ENCODE measurements at regions not wholly inside any gene's neighbourhood (a gene's known extent, or its start where the extent isn't known, plus 50 kb on each side); places are given as distances from the start of the nearest gene placed in this dataset.
"Not testable (repeated sequence)": the region's sequence is repeated elsewhere in the genome, so short reads cannot be mapped to it uniquely, and the experiment has no call there.

DNA sequence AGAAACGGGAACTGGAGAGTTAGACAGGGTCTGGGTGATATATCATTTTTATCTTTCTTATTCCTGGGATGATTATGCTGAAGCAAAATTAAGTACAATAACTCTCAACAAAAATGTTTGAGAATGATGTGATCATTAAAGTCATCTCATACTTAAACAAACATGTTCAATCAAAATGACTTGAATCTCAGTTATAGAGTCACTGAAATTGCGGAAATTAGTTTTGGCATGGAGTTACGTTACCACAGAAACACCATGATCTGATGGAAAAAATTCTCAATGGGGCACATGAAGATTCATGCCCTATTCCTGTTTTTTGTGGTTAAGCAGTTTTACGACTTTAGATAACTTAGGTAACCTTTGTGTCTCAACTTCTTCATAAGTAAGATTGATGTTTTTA, 757.7 kb downstream of the EPHA4 start:
- H3K36me3 ChIP-seq = no peaks in the 10 kb centered on the region
- ATAC-seq (no peak), DNase-seq (no peak)
- no peaks in the 10 kb centered on the region for H3K4me1 ChIP-seq
- H3K4me3 ChIP-seq = no peak overlapping the region
- TF ChIP-seq, protein P1, sequence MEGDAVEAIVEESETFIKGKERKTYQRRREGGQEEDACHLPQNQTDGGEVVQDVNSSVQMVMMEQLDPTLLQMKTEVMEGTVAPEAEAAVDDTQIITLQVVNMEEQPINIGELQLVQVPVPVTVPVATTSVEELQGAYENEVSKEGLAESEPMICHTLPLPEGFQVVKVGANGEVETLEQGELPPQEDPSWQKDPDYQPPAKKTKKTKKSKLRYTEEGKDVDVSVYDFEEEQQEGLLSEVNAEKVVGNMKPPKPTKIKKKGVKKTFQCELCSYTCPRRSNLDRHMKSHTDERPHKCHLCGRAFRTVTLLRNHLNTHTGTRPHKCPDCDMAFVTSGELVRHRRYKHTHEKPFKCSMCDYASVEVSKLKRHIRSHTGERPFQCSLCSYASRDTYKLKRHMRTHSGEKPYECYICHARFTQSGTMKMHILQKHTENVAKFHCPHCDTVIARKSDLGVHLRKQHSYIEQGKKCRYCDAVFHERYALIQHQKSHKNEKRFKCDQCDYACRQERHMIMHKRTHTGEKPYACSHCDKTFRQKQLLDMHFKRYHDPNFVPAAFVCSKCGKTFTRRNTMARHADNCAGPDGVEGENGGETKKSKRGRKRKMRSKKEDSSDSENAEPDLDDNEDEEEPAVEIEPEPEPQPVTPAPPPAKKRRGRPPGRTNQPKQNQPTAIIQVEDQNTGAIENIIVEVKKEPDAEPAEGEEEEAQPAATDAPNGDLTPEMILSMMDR (IDR thresholded peaks at IDR 0.05) = no peak
- H3K27me3 ChIP-seq = no peaks in the 10 kb centered on the region
- intact Hi-C loops (cut with DNase I) = no loop called here
- H3K27ac ChIP-seq = no peak overlapping the region
- no peaks in the 10 kb centered on the region for H3K9me3 ChIP-seq

DNA sequence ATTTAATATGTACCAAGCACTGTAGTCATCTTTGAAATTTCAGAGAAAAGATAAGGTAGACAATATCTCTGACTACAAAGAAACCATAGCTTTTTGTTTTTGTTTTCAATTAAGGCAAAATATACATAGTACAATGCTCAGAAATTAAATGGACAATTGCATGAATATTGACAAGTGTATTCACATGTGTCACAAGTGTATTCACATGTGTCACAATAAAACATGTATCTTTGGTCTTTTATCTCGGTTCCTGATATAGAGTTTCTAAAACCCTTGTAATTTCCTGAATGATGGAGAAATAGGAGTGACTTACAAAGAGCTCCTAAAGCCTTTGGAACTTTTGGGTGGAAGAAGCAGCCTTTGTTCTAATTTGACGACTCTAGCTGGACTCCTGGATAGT, 756.4 kb downstream of the EPHA4 start:
- no peaks in the 10 kb centered on the region for H3K4me1 ChIP-seq
- H3K27ac ChIP-seq = no peak overlapping the region
- TF ChIP-seq, protein P1 (IDR thresholded peaks at IDR 0.05) = no peak
- ATAC-seq (no peak), DNase-seq (no peak)
- H3K4me3 ChIP-seq = no peak overlapping the region
- no peaks in the 10 kb centered on the region for H3K36me3 ChIP-seq
- H3K9me3 ChIP-seq = no peaks in the 10 kb centered on the region
- H3K27me3 ChIP-seq = no peaks in the 10 kb centered on the region
- intact Hi-C loops (cut with DNase I) = no loop called here

DNA sequence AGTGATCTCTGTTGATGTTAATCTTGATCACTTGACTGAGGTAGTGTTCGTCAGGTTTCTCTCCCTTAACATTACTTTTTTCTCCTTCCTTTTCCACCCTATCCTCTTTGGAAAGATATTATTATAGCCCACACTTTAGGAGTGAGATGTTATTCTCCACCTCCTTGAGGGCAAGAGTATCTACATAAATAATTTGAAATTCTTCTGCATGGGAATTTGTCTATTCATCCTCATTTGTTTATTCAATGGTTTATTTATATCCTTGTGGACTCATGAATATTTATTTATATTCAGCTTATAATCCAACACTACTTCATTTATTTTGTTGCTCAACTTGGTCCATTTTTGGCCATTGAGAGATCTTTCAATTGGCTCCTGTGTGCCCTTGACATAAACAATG, 750.4 kb downstream of the EPHA4 start:
- Histone ChIP-seq H3K4me1 (no peaks in the 10 kb centered on the region), H3K4me3 (no peak overlapping the region), H3K27ac (no peak overlapping the region), H3K36me3 (no peaks in the 10 kb centered on the region), H3K27me3 (no peaks in the 10 kb centered on the region), H3K9me3 (peaks cover 0 to 7% of the 10 kb centered on the region in 2 donors)
- TF ChIP-seq, protein P1 (IDR thresholded peaks at IDR 0.05) = no peak
- intact Hi-C loops (cut with DNase I) = no loop called here
- DNase-seq (no peak), ATAC-seq (no peak)

DNA sequence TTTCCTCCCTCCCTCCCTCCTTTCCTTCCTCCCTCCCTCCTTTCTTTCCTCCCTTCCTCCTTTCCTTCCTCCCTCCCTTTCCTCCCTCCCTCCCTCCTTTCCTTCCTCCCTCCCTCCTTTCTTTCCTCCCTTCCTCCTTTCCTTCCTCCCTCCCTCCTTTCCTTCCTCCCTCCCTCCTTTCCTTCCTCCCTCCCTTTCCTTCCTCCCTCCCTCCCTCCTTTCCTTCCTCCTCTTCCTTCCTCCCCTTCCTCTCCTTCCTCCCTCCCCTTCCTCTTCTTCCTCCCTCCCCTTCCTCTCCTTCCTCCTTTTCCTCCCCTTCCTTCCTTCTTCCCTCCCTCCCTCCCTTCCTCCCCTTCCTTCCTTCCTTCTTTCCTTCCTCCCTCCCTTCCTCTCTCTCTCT, 748.5 kb downstream of the EPHA4 start:
- H3K36me3 ChIP-seq; H3K27ac ChIP-seq; intact Hi-C loops (cut with DNase I); H3K27me3 ChIP-seq; H3K4me3 ChIP-seq; ATAC-seq; DNase-seq; H3K4me1 ChIP-seq: not testable (repeated sequence)
- peaks cover 0 to 12% of the 10 kb centered on the region in 2 donors for H3K9me3 ChIP-seq

DNA sequence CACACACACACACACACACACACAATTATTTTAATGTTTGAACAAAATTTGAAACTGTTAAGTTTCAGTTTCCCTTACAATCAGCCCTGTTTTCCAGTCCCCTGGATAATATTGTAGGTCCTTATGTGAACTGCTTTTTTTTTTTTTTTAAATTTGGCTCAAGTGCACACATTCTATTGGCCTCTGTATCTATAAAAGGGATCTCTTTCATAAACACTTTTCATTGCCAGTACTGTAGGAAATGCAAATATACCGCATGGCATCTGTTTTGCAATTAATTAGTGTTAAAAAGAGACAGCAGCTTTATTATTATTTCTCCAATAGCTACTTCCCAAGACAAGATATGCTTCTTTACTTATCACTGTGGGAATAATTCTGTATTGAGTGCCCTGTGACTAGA, 738.7 kb downstream of the EPHA4 start:
- H3K36me3 ChIP-seq = no peaks in the 10 kb centered on the region
- no peak overlapping the region for H3K4me3 ChIP-seq
- TF ChIP-seq, protein P1 (IDR thresholded peaks at IDR 0.05) = no peak
- DNase-seq (no peak), ATAC-seq (no peak)
- no peaks in the 10 kb centered on the region for H3K4me1 ChIP-seq
- no peak overlapping the region for H3K27ac ChIP-seq
- intact Hi-C loops (cut with DNase I) = no loop called here
- H3K9me3 ChIP-seq = peaks cover 0 to 3% of the 10 kb centered on the region in 2 donors
- no peaks in the 10 kb centered on the region for H3K27me3 ChIP-seq

DNA sequence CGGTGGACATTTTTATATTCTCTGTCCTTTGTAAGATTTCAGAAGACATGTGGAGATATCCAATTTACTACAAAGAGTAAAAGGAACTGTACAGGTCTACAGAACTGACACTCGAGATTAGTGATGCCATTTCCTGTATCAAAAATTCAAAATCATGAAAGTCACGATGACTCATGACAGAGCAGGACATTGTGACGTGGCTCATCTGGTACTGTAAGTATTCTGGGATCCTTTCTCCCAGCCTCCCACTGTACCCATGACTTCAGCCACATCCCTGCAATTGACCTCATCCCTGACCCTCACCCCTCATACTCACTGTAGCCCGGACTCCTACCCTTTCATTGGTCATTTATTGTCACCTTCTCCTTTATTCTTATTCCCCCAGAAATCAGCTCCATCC, 736.5 kb downstream of the EPHA4 start:
- DNase-seq = no peak
- Histone ChIP-seq H3K4me3 (no peak overlapping the region), H3K27me3 (no peaks in the 10 kb centered on the region), H3K4me1 (no peaks in the 10 kb centered on the region), H3K27ac (no peak overlapping the region), H3K36me3 (no peaks in the 10 kb centered on the region), H3K9me3 (no peaks in the 10 kb centered on the region)
- ATAC-seq = no peak
- intact Hi-C loops (cut with DNase I) = no loop called here
- TF ChIP-seq, protein P1 (IDR thresholded peaks at IDR 0.05) = no peak
